Gastrocnemius medialis (tissue), 4 donors: ENCODE measurements at regions not wholly inside any gene's neighbourhood (a gene's known extent, or its start where the extent isn't known, plus 50 kb on each side); places are given as distances from the start of the nearest gene placed in this dataset.

Experiments used
- ATAC-seq, 2 donors: fragments of 150-250 bp; one replicate each; pipeline ENCODE4 v1.9.1; 2016
- DNase-seq, 2 donors: peaks; one replicate each; pipeline ENCODE4 v3.0.0-alpha.2; 2019
- H3K27ac ChIP-seq, 4 donors: fragments of 200-600 bp; sonication (generic); 1 replicate in 1 of 4; 2 replicates in 3 of 4; pipeline ENCODE4 v1.5.1; 2016 to 2018; ENCODE audit warnings: mild to moderate bottlenecking in 2 of 4, moderate library complexity in 1 of 4
- H3K27me3 ChIP-seq, 3 donors: fragments of 200-600 bp; sonication (generic) in 2 of 3; 1 replicate in 1 of 3; 2 replicates in 2 of 3; pipeline versions ENCODE4 v1.5.1 to v1.6.0; 2016 to 2019; ENCODE audit warnings: mild to moderate bottlenecking in 1 of 3, moderate library complexity in 1 of 3
- H3K36me3 ChIP-seq, 2 donors: fragments of 200-600 bp; sonication (generic) in 1 of 2; one replicate each; pipeline ENCODE4 v1.5.1; 2017 to 2018
- H3K4me1 ChIP-seq, 2 donors: fragments of 200-600 bp; sonication (generic) in 1 of 2; one replicate each; pipeline ENCODE4 v1.5.1; 2016 to 2017; ENCODE audit warnings: mild to moderate bottlenecking in 2 of 2
- H3K4me3 ChIP-seq, 4 donors: fragments of 200-600 bp; sonication (generic) in 3 of 4; 1 replicate in 1 of 4; 2 replicates in 3 of 4; pipeline ENCODE4 v1.5.1; 2016 to 2019; ENCODE audit warnings: mild to moderate bottlenecking in 2 of 4
- H3K9me3 ChIP-seq, 3 donors: fragments of 200-600 bp; sonication (generic) in 2 of 3; 1 replicate in 1 of 3; 2 replicates in 2 of 3; pipeline ENCODE4 v1.5.1; 2016 to 2019
- POLR2A ChIP-seq, 2 donors: fragments of 450-650 bp; IDR thresholded peaks; one replicate each; pipeline ENCODE4 v1.6.1; 2017; ENCODE audit warnings: antibody characterized with exemption in 2 of 2, mild to moderate bottlenecking in 2 of 2, moderate library complexity in 2 of 2
- in situ Hi-C, 4 donors: fragments of 200-750 bp; cut with MboI; loops; one replicate each; pipeline versions ENCODE4 v1.15.0 to v1.8.0; 2017; ENCODE audit warnings: low sequenced_read_pairs in 4 of 4
- intact Hi-C: fragments of 100-400 bp; cut with DNase I; formaldehyde crosslinking; loops from one replicate; pipeline ENCODE4 v1.15.1; 2023; ENCODE audit warnings: low total_unique reads
- TF ChIP-seq, protein P1 (sequence below), 5 experiments: fragments of 450-650 bp in 3 of 5; fragments of 200-600 bp in 2 of 5; sonication (generic) in 2 of 5; IDR thresholded peaks in 4 of 5; conservative IDR thresholded peaks in 1 of 5; 1 replicate in 4 of 5; 2 replicates in 1 of 5; pipeline ENCODE4 v1.5.1; 2016 to 2019; ENCODE audit warnings: antibody characterized with exemption in 5 of 5, mild to moderate bottlenecking in 3 of 5, moderate library complexity in 3 of 5

DNA sequence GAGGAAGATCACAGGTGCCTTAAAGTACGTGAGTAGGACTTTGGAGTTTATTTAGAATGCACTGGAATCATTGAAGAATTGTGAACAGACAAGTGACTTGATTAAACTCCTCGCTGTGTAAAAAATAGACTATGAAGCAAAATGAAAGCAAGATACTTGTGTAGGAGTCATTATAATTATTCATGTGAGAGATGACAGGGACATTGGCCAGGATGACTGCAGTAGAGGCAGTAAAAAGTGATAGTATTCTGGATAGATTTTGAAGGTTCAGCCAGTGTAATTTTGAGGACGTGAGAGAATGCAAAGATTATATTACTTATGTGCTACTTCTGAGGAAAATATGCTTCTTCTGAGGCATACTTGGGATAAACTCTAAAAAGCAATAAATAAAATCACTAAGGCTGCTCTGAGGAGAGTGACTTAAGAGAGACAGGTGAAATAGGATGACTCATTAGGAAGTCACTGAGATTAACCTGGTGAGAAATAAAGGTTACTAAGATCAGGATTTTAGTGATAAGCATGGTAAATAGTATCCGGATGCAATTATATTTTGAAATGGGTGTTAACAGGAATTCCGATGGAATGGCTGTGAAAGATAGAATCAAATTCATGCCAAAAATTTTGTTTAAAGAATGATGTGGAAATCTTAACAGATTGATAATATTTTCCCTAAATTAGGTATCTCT is 202.0 kb downstream of the CENPW start:
- no peaks in the 10 kb centered on the region for H3K36me3 ChIP-seq
- no peak for ATAC-seq
- no peak overlapping the region for H3K4me3 ChIP-seq
- H3K4me1 ChIP-seq = no peaks in the 10 kb centered on the region
- no peak overlapping the region for H3K27ac ChIP-seq
- in situ Hi-C loops = no loop called here
- no peak for TF ChIP-seq POLR2A (IDR thresholded peaks at IDR 0.05)
- H3K27me3 ChIP-seq = no peaks in the 10 kb centered on the region
- intact Hi-C loops = no loop called here
- H3K9me3 ChIP-seq = no peaks in the 10 kb centered on the region
- DNase-seq = no peak

GRCh38 chr6:126546541-126547120 is 206.7 kb downstream of the CENPW start:
- no peaks in the 10 kb centered on the region for H3K36me3 ChIP-seq
- DNase-seq = no peak
- intact Hi-C loops = no loop called here
- H3K4me3 ChIP-seq = no peak overlapping the region
- no peak overlapping the region for H3K27ac ChIP-seq
- in situ Hi-C loops = no loop called here
- no peaks in the 10 kb centered on the region for H3K9me3 ChIP-seq
- TF ChIP-seq POLR2A (IDR thresholded peaks at IDR 0.05) = no peak
- TF ChIP-seq, protein P1, sequence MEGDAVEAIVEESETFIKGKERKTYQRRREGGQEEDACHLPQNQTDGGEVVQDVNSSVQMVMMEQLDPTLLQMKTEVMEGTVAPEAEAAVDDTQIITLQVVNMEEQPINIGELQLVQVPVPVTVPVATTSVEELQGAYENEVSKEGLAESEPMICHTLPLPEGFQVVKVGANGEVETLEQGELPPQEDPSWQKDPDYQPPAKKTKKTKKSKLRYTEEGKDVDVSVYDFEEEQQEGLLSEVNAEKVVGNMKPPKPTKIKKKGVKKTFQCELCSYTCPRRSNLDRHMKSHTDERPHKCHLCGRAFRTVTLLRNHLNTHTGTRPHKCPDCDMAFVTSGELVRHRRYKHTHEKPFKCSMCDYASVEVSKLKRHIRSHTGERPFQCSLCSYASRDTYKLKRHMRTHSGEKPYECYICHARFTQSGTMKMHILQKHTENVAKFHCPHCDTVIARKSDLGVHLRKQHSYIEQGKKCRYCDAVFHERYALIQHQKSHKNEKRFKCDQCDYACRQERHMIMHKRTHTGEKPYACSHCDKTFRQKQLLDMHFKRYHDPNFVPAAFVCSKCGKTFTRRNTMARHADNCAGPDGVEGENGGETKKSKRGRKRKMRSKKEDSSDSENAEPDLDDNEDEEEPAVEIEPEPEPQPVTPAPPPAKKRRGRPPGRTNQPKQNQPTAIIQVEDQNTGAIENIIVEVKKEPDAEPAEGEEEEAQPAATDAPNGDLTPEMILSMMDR (IDR thresholded peaks at IDR 0.05 in 4 of 5, conservative IDR thresholded peaks at IDR 0.05 in 1 of 5) = no peak
- no peak for ATAC-seq
- H3K4me1 ChIP-seq = no peaks in the 10 kb centered on the region
- H3K27me3 ChIP-seq = no peaks in the 10 kb centered on the region

DNA sequence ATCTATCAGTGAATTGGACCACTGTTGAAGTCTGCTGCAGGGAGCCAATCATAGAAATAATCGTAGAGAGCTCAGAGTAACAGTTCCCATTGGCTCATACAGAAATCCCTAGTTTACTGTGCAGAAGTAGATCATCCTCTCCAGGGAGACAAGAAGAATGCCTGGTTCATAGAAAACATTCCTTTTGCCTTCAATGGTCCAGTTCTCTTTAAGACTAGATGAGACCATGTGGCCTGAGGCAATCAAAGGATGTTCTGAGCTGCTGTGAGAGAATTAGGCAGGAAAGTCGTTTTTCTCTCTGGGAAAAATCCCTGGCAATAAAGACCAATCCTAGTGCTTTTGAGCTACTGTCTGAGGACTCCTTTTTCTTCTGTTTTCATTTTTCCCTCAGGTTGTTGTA is 208.4 kb downstream of the CENPW start:
- no peaks in the 10 kb centered on the region for H3K9me3 ChIP-seq
- no peaks in the 10 kb centered on the region for H3K4me1 ChIP-seq
- H3K27me3 ChIP-seq = no peaks in the 10 kb centered on the region
- no peak for ATAC-seq
- H3K27ac ChIP-seq = no peak overlapping the region
- in situ Hi-C loops (no loop called here), intact Hi-C loops (no loop called here)
- TF ChIP-seq POLR2A (IDR thresholded peaks at IDR 0.05) = no peak
- TF ChIP-seq, protein P1 (IDR thresholded peaks at IDR 0.05 in 4 of 5, conservative IDR thresholded peaks at IDR 0.05 in 1 of 5) = no peak
- H3K36me3 ChIP-seq = no peaks in the 10 kb centered on the region
- DNase-seq = no peak
- H3K4me3 ChIP-seq = no peak overlapping the region

DNA sequence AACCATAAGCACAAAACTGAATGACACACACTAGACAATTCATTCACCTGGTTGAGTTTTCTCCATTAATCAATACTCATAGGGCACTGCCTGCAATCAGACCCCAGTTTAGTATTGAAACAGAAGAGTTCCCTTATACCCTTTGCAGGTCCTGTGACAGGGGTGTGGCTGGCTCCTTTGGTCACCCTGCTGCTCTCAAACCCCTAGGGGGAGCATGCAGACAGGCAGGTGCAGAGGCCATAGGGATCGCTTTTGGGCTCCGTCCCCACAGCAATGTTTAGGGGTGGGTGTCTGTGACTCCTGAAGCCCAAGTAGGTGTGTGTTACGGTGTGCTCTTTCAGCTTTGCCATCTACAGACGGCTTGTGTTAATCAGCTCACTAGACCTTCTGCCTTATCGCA is 210.4 kb downstream of the CENPW start:
- TF ChIP-seq, protein P1 (IDR thresholded peaks at IDR 0.05 in 4 of 5, conservative IDR thresholded peaks at IDR 0.05 in 1 of 5) = no peak
- TF ChIP-seq POLR2A (IDR thresholded peaks at IDR 0.05) = no peak
- DNase-seq (no peak), ATAC-seq (no peak)
- H3K4me3 ChIP-seq = no peak overlapping the region
- no peak overlapping the region for H3K27ac ChIP-seq
- H3K9me3 ChIP-seq = no peaks in the 10 kb centered on the region
- no peaks in the 10 kb centered on the region for H3K36me3 ChIP-seq
- H3K4me1 ChIP-seq = no peaks in the 10 kb centered on the region
- in situ Hi-C loops (no loop called here), intact Hi-C loops (no loop called here)
- H3K27me3 ChIP-seq = no peaks in the 10 kb centered on the region

DNA sequence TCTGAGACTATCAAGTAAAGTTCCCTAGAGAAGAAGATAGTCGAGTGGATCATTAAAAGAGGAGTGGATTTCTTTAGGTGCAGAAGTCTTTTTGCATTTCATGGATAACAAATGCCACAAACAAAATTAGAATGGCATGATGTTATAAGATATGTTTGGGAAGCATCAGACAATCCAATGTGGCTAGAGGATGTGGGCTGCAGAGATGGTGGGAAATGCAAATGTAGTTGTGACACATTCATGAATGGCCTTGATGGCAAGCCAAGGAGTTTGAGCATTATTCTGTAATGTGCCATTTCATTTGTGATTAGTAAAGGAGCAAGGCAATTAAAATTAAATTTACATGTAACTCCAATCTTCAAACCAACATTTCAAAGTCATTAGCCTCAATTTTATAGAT is 211.9 kb downstream of the CENPW start:
- H3K27ac ChIP-seq = no peak overlapping the region
- in situ Hi-C loops = no loop called here
- ATAC-seq (no peak), DNase-seq (no peak)
- H3K4me1 ChIP-seq = no peaks in the 10 kb centered on the region
- TF ChIP-seq, protein P1 (IDR thresholded peaks at IDR 0.05 in 4 of 5, conservative IDR thresholded peaks at IDR 0.05 in 1 of 5) = no peak
- no peak for TF ChIP-seq POLR2A (IDR thresholded peaks at IDR 0.05)
- H3K9me3 ChIP-seq = no peaks in the 10 kb centered on the region
- intact Hi-C loops = no loop called here
- no peak overlapping the region for H3K4me3 ChIP-seq
- H3K36me3 ChIP-seq = no peaks in the 10 kb centered on the region
- H3K27me3 ChIP-seq = no peaks in the 10 kb centered on the region
